HL-60 (cell line): ENCODE measurements at regions not wholly inside any gene's neighbourhood (a gene's known extent, or its start where the extent isn't known, plus 50 kb on each side); places are given as distances from the start of the nearest gene placed in this dataset.
"Not testable (repeated sequence)": the region's sequence is repeated elsewhere in the genome, so short reads cannot be mapped to it uniquely, and the experiment has no call there.

Experiments used
- DNase-seq, 2 experiments: peaks; one replicate each; pipeline ENCODE4 v3.0.0-alpha.2; 2010 to 2020; ENCODE audit warnings: low read depth in 1 of 2, low spot score in 1 of 2
- H3K27ac ChIP-seq: fragments of 250-450 bp; sonication (Bioruptor Pico); replicated peaks from 2 replicates; pipeline ENCODE4 v1.5.1; 2020; ENCODE audit warnings: mild to moderate bottlenecking, moderate library complexity
- H3K27me3 ChIP-seq: fragments of 250-450 bp; sonication (Bioruptor Pico); 2 replicates; pipeline ENCODE4 v1.5.1; 2021; ENCODE audit warnings: mild to moderate bottlenecking, moderate library complexity; ENCODE audit not compliant: insufficient read depth, poor library complexity, severe bottlenecking
- H3K4me3 ChIP-seq: replicated peaks from 2 replicates; pipeline ENCODE4 v1.5.1; 2011; ENCODE audit warnings: mild to moderate bottlenecking, control low read depth, low read length; ENCODE audit not compliant: insufficient read depth
- GABPA ChIP-seq: IDR thresholded peaks from 2 replicates; pipeline ENCODE4 v1.6.1; 2012; ENCODE audit warnings: low read depth
- POLR2AphosphoS5 ChIP-seq: IDR thresholded peaks from 2 replicates; pipeline ENCODE4 v1.6.1; 2012; ENCODE audit warnings: low read depth
- REST ChIP-seq: IDR thresholded peaks from 2 replicates; pipeline ENCODE4 v1.6.1; 2012; ENCODE audit warnings: low read depth; ENCODE audit not compliant: insufficient replicate concordance
- SPI1 ChIP-seq: IDR thresholded peaks from 2 replicates; pipeline ENCODE4 v1.6.1; 2012; ENCODE audit warnings: low read depth, mild to moderate bottlenecking, borderline replicate concordance
- TF ChIP-seq, protein P1 (sequence below): IDR thresholded peaks from one replicate; pipeline ENCODE4 v1.5.1; 2011; ENCODE audit warnings: low read length, control low read depth, inconsistent platforms; ENCODE audit not compliant: insufficient read depth

GRCh38 chr18:55951738-55952137 is 363.7 kb upstream of the TCF4 start:
- not testable (repeated sequence) for H3K27ac ChIP-seq, H3K4me3 ChIP-seq, DNase-seq, H3K27me3 ChIP-seq
- peak; percentile 67; the same call in 1 of the 2 replicates for TF ChIP-seq SPI1

GRCh38 chr18:55950379-55951166 is 362.6 kb upstream of the TCF4 start:
- DNase-seq: no peak

GRCh38 chr18:55934821-55935220 is 346.8 kb upstream of the TCF4 start:
- Histone ChIP-seq H3K27ac (no peak overlapping the region), H3K4me3 (no peak overlapping the region), H3K27me3 (no peaks in the 10 kb centered on the region)
- no peak for TF ChIP-seq SPI1
- no peak for DNase-seq

More at GRCh38 chr18:55950379-55951166, 362.6 kb upstream of the TCF4 start:
- no peak overlapping the region for H3K27ac ChIP-seq
- peaks cover 4% of the 10 kb centered on the region for H3K27me3 ChIP-seq
- no peak overlapping the region for H3K4me3 ChIP-seq
- TF ChIP-seq GABPA (no peak), REST (no peak), SPI1 (no peak), POLR2AphosphoS5 (no peak)
- TF ChIP-seq, protein P1, sequence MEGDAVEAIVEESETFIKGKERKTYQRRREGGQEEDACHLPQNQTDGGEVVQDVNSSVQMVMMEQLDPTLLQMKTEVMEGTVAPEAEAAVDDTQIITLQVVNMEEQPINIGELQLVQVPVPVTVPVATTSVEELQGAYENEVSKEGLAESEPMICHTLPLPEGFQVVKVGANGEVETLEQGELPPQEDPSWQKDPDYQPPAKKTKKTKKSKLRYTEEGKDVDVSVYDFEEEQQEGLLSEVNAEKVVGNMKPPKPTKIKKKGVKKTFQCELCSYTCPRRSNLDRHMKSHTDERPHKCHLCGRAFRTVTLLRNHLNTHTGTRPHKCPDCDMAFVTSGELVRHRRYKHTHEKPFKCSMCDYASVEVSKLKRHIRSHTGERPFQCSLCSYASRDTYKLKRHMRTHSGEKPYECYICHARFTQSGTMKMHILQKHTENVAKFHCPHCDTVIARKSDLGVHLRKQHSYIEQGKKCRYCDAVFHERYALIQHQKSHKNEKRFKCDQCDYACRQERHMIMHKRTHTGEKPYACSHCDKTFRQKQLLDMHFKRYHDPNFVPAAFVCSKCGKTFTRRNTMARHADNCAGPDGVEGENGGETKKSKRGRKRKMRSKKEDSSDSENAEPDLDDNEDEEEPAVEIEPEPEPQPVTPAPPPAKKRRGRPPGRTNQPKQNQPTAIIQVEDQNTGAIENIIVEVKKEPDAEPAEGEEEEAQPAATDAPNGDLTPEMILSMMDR: no peak

- no peak for DNase-seq
- TF ChIP-seq REST: no peak
- TF ChIP-seq GABPA: no peak
- no peak for TF ChIP-seq SPI1
- TF ChIP-seq POLR2AphosphoS5: no peak
- TF ChIP-seq, protein P1: no peak
- H3K27me3 ChIP-seq: no peaks in the 10 kb centered on the region
- no peak overlapping the region for H3K4me3 ChIP-seq
- no peak overlapping the region for H3K27ac ChIP-seq
Measured at GRCh38 chr18:55932675-55933074, 344.7 kb upstream of the TCF4 start.

- DNase-seq: no peak
- TF ChIP-seq, protein P1: no peak
- TF ChIP-seq REST (no peak), SPI1 (no peak), GABPA (no peak), POLR2AphosphoS5 (no peak)
- Histone ChIP-seq H3K4me3 (no peak overlapping the region), H3K27ac (no peak overlapping the region), H3K27me3 (no peaks in the 10 kb centered on the region)
Measured at GRCh38 chr18:55927831-55928230, 339.8 kb upstream of the TCF4 start.
